TTC549 (cell line): ENCODE measurements at regions not wholly inside any gene's neighbourhood (a gene's known extent, or its start where the extent isn't known, plus 50 kb on each side); places are given as distances from the start of the nearest gene placed in this dataset.
"Not testable (repeated sequence)": the region's sequence is repeated elsewhere in the genome, so short reads cannot be mapped to it uniquely, and the experiment has no call there.

Source experiments
- FAIRE-seq: peaks from 2 replicates; lab custom pipeline; 2012; peaks lifted over from hg19 to GRCh38; lab: Jason Lieb, UNC

- FAIRE-seq = no peak
Observed at GRCh38 chr1:104172243-104172681, 422.6 kb downstream of the AMY1C start.

GRCh38 chr1:104182251-104182650 lies 432.6 kb downstream of the AMY1C start:
- FAIRE-seq = no peak

GRCh38 chr1:104189207-104189606 lies 439.5 kb downstream of the AMY1C start:
- no peak for FAIRE-seq

- FAIRE-seq = no peak
Observed at GRCh38 chr1:104190821-104191220, 441.1 kb downstream of the AMY1C start.

GRCh38 chr1:104195395-104195794 lies 445.7 kb downstream of the AMY1C start:
- no peak for FAIRE-seq

- no peak for FAIRE-seq
Observed at GRCh38 chr1:104196136-104196535, 446.4 kb downstream of the AMY1C start.

GRCh38 chr1:104197516-104197915 lies 447.8 kb downstream of the AMY1C start:
- FAIRE-seq = no peak

- FAIRE-seq = no peak
Observed at GRCh38 chr1:104212239-104212638, 462.5 kb downstream of the AMY1C start.

- FAIRE-seq = not testable (repeated sequence)
Observed at GRCh38 chr1:104217395-104217986, 467.8 kb downstream of the AMY1C start.

GRCh38 chr1:104229860-104230259 lies 480.2 kb downstream of the AMY1C start:
- no peak for FAIRE-seq

GRCh38 chr1:104231676-104232075 lies 482.0 kb downstream of the AMY1C start:
- FAIRE-seq = no peak

GRCh38 chr1:104235141-104235540 lies 485.4 kb downstream of the AMY1C start:
- no peak for FAIRE-seq

- FAIRE-seq = no peak
Observed at GRCh38 chr1:104238991-104239390, 489.3 kb downstream of the AMY1C start.

GRCh38 chr1:104248385-104248784 lies 498.7 kb downstream of the AMY1C start:
- no peak for FAIRE-seq

- FAIRE-seq = no peak
Observed at GRCh38 chr1:104259481-104259880, 509.8 kb downstream of the AMY1C start.

- FAIRE-seq = not testable (repeated sequence)
Observed at GRCh38 chr1:104263110-104263509, 513.4 kb downstream of the AMY1C start.

GRCh38 chr1:104264521-104264920 lies 514.8 kb downstream of the AMY1C start:
- no peak for FAIRE-seq

GRCh38 chr1:104265163-104265562 lies 515.5 kb downstream of the AMY1C start:
- no peak for FAIRE-seq

- no peak for FAIRE-seq
Observed at GRCh38 chr1:104266612-104267011, 516.9 kb downstream of the AMY1C start.

- not testable (repeated sequence) for FAIRE-seq
Observed at GRCh38 chr1:104288322-104288721, 538.6 kb downstream of the AMY1C start.

GRCh38 chr1:104291156-104291555 lies 541.5 kb downstream of the AMY1C start:
- no peak for FAIRE-seq

- FAIRE-seq = no peak
Observed at GRCh38 chr1:104294259-104294658, 544.6 kb downstream of the AMY1C start.

GRCh38 chr1:104295511-104295910 lies 545.8 kb downstream of the AMY1C start:
- no peak for FAIRE-seq

GRCh38 chr1:104309673-104310072 lies 560.0 kb downstream of the AMY1C start:
- FAIRE-seq = no peak

GRCh38 chr1:104315823-104316222 lies 566.1 kb downstream of the AMY1C start:
- no peak for FAIRE-seq
